ENCODE measurements at regions not wholly inside any gene's neighbourhood (a gene's known extent, or its start where the extent isn't known, plus 50 kb on each side); places are given as distances from the start of the nearest gene placed in this dataset.

DNA sequence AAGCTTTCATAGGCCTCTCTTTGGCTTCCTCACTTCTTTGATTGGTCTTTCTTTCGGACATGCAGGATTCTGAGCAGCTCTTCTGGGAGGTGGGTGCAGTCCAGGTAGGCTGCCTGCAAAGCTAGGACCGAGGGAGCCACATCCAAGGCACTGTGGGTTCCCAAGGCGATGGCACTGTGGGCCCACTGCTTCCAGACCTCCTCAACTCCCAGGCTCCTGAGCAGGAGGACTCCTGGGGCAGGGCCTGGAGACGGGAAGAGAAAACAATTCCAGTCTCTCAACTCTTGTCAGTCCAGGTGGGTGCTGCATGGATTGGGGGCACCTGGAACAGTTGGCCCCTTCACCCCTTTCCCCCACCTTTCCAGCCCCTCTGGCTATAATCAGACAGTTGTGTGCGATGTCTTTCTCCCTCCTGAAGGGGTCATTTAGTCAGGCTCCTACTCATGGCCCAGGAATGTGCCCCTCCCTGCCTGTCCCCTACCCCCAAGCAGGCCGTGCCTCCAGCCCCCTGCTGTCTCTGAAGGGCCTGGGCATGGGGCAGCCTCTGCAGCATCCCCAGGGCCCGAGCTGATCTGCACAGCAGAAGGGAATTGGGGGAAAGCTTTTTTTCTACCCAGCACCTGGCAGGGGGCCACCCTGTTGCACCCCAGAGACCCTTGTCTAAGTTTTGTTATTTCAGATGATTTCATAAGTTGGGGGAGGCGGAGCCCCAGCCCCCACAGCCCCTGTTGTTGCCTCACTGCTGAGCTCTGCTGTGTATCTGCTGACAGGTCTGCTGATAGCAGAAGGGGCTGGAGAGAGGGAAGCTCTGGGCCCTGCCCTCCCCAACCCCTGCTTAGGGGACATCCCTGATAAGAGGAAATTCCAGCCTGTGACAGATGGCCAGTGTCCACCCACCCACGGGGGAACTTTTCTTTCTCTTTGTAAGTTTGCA, 330.3 kb downstream of the SEC14L1 start (continued):
- no peak for TF ChIP-seq RBBP5 (IDR thresholded peaks at IDR 0.05; ENCODE audit: borderline replicate concordance, low read depth, low read length)
- TF ChIP-seq GTF2F1 (IDR thresholded peaks at IDR 0.05; ENCODE audit: borderline replicate concordance, low read depth, low read length): no peak
- peak; percentile 93 for TF ChIP-seq TEAD4 (IDR thresholded peaks at IDR 0.05; ENCODE audit: low read depth, low read length)
- peak; percentile 50; the same call in 1 of the 2 replicates for TF ChIP-seq YY1 (IDR thresholded peaks at IDR 0.05; ENCODE audit: low read depth, low read length)
- no peak for TF ChIP-seq SP2 (IDR thresholded peaks at IDR 0.05; ENCODE audit: low read length)
- TF ChIP-seq, protein P1, sequence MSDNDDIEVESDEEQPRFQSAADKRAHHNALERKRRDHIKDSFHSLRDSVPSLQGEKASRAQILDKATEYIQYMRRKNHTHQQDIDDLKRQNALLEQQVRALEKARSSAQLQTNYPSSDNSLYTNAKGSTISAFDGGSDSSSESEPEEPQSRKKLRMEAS (IDR thresholded peaks at IDR 0.05): 0 out of 2 replicates have a peak, but pooled peaks have one; percentile 15
- peak in 1 of 2 experiments; percentile 41; a peak in 1 of 3 replicates for TF ChIP-seq EP300 (IDR thresholded peaks at IDR 0.05; ENCODE audit: borderline replicate concordance in 1 of 2, low read depth in 2 of 2, low read length in 2 of 2)
- TF ChIP-seq CREB1 (IDR thresholded peaks at IDR 0.05): no peak
- no peak for TF ChIP-seq POLR2AphosphoS5 (IDR thresholded peaks at IDR 0.05; ENCODE audit: low read depth, low read length)
- TF ChIP-seq BRCA1 (IDR thresholded peaks at IDR 0.05; ENCODE audit: low read depth, low read length): no peak
- TF ChIP-seq CBX8 (IDR thresholded peaks at IDR 0.05; ENCODE audit: borderline replicate concordance, low read depth, low read length): no peak
- no peak for TF ChIP-seq RXRA (IDR thresholded peaks at IDR 0.05; ENCODE audit: insufficient read depth, low read depth, low read length)
- TF ChIP-seq SRF (IDR thresholded peaks at IDR 0.05; ENCODE audit: low read depth, low read length): no peak
- TF ChIP-seq TAF1 (IDR thresholded peaks at IDR 0.05; ENCODE audit: low read depth, low read length): no peak
- TF ChIP-seq GABPA (IDR thresholded peaks at IDR 0.05; ENCODE audit: borderline replicate concordance, insufficient read depth, low read length): no peak
- TF ChIP-seq CHD1 (IDR thresholded peaks at IDR 0.05; ENCODE audit: low read depth, low read length): no peak
